NB4 (cell line): ENCODE measurements at regions not wholly inside any gene's neighbourhood (a gene's known extent, or its start where the extent isn't known, plus 50 kb on each side); places are given as distances from the start of the nearest gene placed in this dataset.

Experiments used
- CTCF ChIP-seq: IDR thresholded peaks from one replicate; pipeline ENCODE4 v1.5.1; 2012; ENCODE audit warnings: low read depth, low read length
- MAX ChIP-seq: IDR thresholded peaks from 2 replicates; pipeline ENCODE4 v1.6.1; 2011; ENCODE audit warnings: low read depth, low read length
- POLR2A ChIP-seq: IDR thresholded peaks from 2 replicates; pipeline ENCODE4 v1.6.1; 2011; ENCODE audit warnings: mild to moderate bottlenecking; ENCODE audit not compliant: insufficient read length; ENCODE audit errors: extremely low read depth

GRCh38 chr7:118944271-118944670, 719.8 kb downstream of the ANKRD7 start:
- no peak for TF ChIP-seq CTCF
- TF ChIP-seq POLR2A, result no peak
- TF ChIP-seq MAX, result no peak
